MM.1S (cell line): ENCODE measurements at regions not wholly inside any gene's neighbourhood (a gene's known extent, or its start where the extent isn't known, plus 50 kb on each side); places are given as distances from the start of the nearest gene placed in this dataset.

Experiments
- DNase-seq: peaks from one replicate; pipeline ENCODE4 v3.0.0-alpha.2; 2015
- H2AFZ ChIP-seq: fragments of 300-600 bp; sonication (generic); 2 replicates; pipeline ENCODE4 v1.6.0; 2016; ENCODE audit warnings: antibody characterized with exemption, low read length
- H3F3A ChIP-seq: fragments of 300-600 bp; sonication (generic); 2 replicates; pipeline ENCODE4 v1.6.1; 2016; ENCODE audit warnings: mild to moderate bottlenecking, antibody characterized with exemption, low read length, moderate library complexity, mixed read lengths; ENCODE audit not compliant: insufficient read depth
- H3K27ac ChIP-seq: fragments of 300-600 bp; sonication (generic); 2 replicates; pipeline ENCODE4 v1.5.1; 2016; ENCODE audit warnings: mild to moderate bottlenecking, low read length
- H3K27me3 ChIP-seq: fragments of 300-600 bp; sonication (generic); replicated peaks from 2 replicates; pipeline ENCODE4 v1.6.0; 2016; ENCODE audit warnings: low read length; ENCODE audit not compliant: insufficient read depth
- H3K36me3 ChIP-seq: fragments of 300-600 bp; sonication (generic); replicated peaks from 2 replicates; pipeline ENCODE4 v1.6.1; 2016; ENCODE audit warnings: mild to moderate bottlenecking, low read length, mixed read lengths; ENCODE audit not compliant: insufficient read depth
- H3K4me1 ChIP-seq: fragments of 300-600 bp; sonication (generic); 2 replicates; pipeline ENCODE4 v1.6.1; 2016; ENCODE audit warnings: low read length, mixed read lengths
- H3K4me2 ChIP-seq: fragments of 300-600 bp; sonication (generic); 2 replicates; pipeline ENCODE4 v1.6.0; 2016; ENCODE audit warnings: low read depth, low read length
- H3K4me3 ChIP-seq: fragments of 300-600 bp; sonication (generic); 2 replicates; pipeline ENCODE4 v1.5.1; 2016; ENCODE audit warnings: low read length, mixed read lengths
- H3K79me2 ChIP-seq: fragments of 300-600 bp; sonication (generic); 2 replicates; pipeline ENCODE4 v1.6.1; 2016; ENCODE audit warnings: mixed run types, low read length, mixed read lengths
- H3K9ac ChIP-seq: fragments of 300-600 bp; sonication (generic); 2 replicates; pipeline ENCODE4 v1.6.1; 2016; ENCODE audit warnings: low read length, mixed read lengths
- H3K9me2 ChIP-seq: fragments of 300-600 bp; sonication (generic); replicated peaks from 2 replicates; pipeline ENCODE4 v1.6.1; 2016; ENCODE audit warnings: mild to moderate bottlenecking, low read length, mixed read lengths; ENCODE audit not compliant: insufficient read depth
- H3K9me3 ChIP-seq: fragments of 300-600 bp; sonication (generic); replicated peaks from 2 replicates; pipeline ENCODE4 v1.6.1; 2016; ENCODE audit warnings: mild to moderate bottlenecking, low read length, mixed read lengths; ENCODE audit not compliant: insufficient read depth
- H4K20me1 ChIP-seq: fragments of 300-600 bp; sonication (generic); 2 replicates; pipeline ENCODE4 v1.6.1; 2016; ENCODE audit warnings: mild to moderate bottlenecking, low read length, moderate library complexity, mixed read lengths; ENCODE audit not compliant: insufficient read depth
- EZH2 ChIP-seq: fragments of 300-600 bp; sonication (generic); optimal IDR thresholded peaks from 2 replicates; pipeline ENCODE3; 2017; ENCODE audit warnings: low read depth, mild to moderate bottlenecking, antibody characterized with exemption, low read length, mixed read lengths
- EZH2phosphoT487 ChIP-seq: fragments of 300-600 bp; sonication (generic); IDR thresholded peaks from 2 replicates; pipeline ENCODE4 v1.6.1; 2018; ENCODE audit warnings: antibody characterized with exemption, low read length
- TF ChIP-seq, protein P1 (sequence below): fragments of 300-600 bp; sonication (generic); IDR thresholded peaks from 2 replicates; pipeline ENCODE4 v1.5.1; 2016; ENCODE audit warnings: antibody characterized with exemption, low read length, mixed read lengths

DNA sequence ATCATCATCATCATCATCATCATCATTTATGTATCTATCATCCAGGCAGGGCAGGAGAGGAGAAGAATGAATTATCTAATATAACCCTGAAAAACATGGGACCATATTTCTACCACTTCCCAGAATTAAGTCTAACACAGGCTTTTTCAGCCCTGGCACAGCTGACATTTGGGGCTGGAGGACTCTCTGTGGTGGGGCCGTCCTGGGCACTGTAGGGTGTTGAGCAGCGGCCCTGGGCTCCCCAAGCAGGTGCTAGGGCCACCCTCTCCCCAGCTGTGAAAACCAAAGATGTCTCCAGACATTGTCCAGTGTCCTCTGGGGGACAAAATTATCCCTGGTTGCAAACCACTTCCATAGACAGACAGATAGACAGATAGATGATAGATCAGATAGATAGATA, 288.4 kb downstream of the CRLF2 start:
- TF ChIP-seq, protein P1, sequence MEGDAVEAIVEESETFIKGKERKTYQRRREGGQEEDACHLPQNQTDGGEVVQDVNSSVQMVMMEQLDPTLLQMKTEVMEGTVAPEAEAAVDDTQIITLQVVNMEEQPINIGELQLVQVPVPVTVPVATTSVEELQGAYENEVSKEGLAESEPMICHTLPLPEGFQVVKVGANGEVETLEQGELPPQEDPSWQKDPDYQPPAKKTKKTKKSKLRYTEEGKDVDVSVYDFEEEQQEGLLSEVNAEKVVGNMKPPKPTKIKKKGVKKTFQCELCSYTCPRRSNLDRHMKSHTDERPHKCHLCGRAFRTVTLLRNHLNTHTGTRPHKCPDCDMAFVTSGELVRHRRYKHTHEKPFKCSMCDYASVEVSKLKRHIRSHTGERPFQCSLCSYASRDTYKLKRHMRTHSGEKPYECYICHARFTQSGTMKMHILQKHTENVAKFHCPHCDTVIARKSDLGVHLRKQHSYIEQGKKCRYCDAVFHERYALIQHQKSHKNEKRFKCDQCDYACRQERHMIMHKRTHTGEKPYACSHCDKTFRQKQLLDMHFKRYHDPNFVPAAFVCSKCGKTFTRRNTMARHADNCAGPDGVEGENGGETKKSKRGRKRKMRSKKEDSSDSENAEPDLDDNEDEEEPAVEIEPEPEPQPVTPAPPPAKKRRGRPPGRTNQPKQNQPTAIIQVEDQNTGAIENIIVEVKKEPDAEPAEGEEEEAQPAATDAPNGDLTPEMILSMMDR, result no peak
- TF ChIP-seq EZH2phosphoT487 (no peak), EZH2 (no peak)
- no peak overlapping the region for H3K9ac ChIP-seq
- no peaks in the 10 kb centered on the region for H3K9me3 ChIP-seq
- DNase-seq, result no peak
- H3K4me1 ChIP-seq, result no peaks in the 10 kb centered on the region
- no peak overlapping the region for H3K4me2 ChIP-seq
- H3K27me3 ChIP-seq, result no peaks in the 10 kb centered on the region
- H3F3A ChIP-seq, result no peaks in the 10 kb centered on the region
- H3K9me2 ChIP-seq, result no peaks in the 10 kb centered on the region
- no peak overlapping the region for H3K27ac ChIP-seq
- no peaks in the 10 kb centered on the region for H4K20me1 ChIP-seq
- H2AFZ ChIP-seq, result no peak overlapping the region
- no peaks in the 10 kb centered on the region for H3K79me2 ChIP-seq
- H3K36me3 ChIP-seq, result no peaks in the 10 kb centered on the region
- no peak overlapping the region for H3K4me3 ChIP-seq

DNA sequence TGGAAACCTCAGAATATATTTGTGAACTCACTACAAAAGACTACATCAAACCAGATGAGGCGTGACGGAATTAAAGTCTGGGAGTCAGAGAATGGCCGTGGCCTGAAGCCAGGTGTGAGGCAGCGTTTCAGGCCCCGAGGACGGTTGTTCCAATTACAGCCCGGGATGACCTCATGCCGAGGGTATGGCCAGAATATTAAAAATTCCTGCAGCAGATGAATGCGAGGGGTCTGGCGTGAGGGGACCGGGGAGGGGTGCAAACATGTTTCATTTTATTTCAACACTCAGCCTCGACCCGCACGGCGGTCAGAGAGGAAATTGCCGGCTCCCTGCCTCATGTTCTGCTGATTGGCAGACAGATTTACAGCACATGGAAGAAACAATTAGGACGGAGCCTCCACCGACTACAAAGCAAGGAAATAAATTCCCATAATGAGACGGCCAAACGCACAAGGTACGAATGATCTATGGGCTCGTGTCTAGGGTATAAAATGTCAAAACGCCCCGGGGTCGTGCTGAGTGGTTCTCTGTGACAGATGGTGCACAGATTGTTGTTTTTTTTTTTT, 289.7 kb downstream of the SHOX start:
- no peaks in the 10 kb centered on the region for H3K9me2 ChIP-seq
- H3K9ac ChIP-seq, result no peak overlapping the region
- H4K20me1 ChIP-seq, result no peaks in the 10 kb centered on the region
- H3K27me3 ChIP-seq, result no peaks in the 10 kb centered on the region
- no peak overlapping the region for H3K27ac ChIP-seq
- H3K36me3 ChIP-seq, result no peaks in the 10 kb centered on the region
- H3K9me3 ChIP-seq, result no peaks in the 10 kb centered on the region
- H3K4me1 ChIP-seq, result no peaks in the 10 kb centered on the region
- H3K79me2 ChIP-seq, result no peaks in the 10 kb centered on the region
- TF ChIP-seq EZH2phosphoT487 (no peak), EZH2 (no peak)
- TF ChIP-seq, protein P1, result no peak
- no peak overlapping the region for H3K4me3 ChIP-seq
- no peak overlapping the region for H2AFZ ChIP-seq
- DNase-seq, result no peak
- H3F3A ChIP-seq, result no peaks in the 10 kb centered on the region
- no peak overlapping the region for H3K4me2 ChIP-seq

DNA sequence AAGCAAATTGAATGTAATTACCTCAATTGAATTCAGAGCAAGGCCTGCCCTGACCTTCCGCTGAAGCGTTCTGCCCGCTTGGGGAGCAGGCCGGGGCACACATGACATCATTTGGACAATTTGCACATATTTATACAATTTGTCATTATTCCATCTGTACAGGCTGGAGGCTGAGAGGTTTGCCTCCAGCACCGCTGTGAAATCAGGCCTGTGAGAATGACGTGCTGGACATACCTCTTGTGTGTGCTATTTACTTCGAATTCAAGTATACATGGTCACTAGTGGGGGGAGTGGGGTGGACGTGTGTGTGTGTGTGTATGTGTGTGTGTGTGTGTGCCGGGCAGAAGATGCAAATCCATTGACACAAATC, 285.6 kb downstream of the SHOX start:
- H3K4me3 ChIP-seq, result no peak overlapping the region
- no peak overlapping the region for H3K27ac ChIP-seq
- no peak for DNase-seq
- no peaks in the 10 kb centered on the region for H3K79me2 ChIP-seq
- no peaks in the 10 kb centered on the region for H3K4me1 ChIP-seq
- no peaks in the 10 kb centered on the region for H4K20me1 ChIP-seq
- H3K4me2 ChIP-seq, result no peak overlapping the region
- TF ChIP-seq EZH2, result no peak
- TF ChIP-seq, protein P1, result no peak
- no peak for TF ChIP-seq EZH2phosphoT487
- no peaks in the 10 kb centered on the region for H3K9me3 ChIP-seq
- H3F3A ChIP-seq, result no peaks in the 10 kb centered on the region
- no peaks in the 10 kb centered on the region for H3K27me3 ChIP-seq
- no peaks in the 10 kb centered on the region for H3K9me2 ChIP-seq
- H2AFZ ChIP-seq, result no peak overlapping the region
- H3K36me3 ChIP-seq, result no peaks in the 10 kb centered on the region
- H3K9ac ChIP-seq, result no peak overlapping the region
